Nephron progenitor cell (in vitro differentiated cells): ENCODE measurements at regions not wholly inside any gene's neighbourhood (a gene's known extent, or its start where the extent isn't known, plus 50 kb on each side); places are given as distances from the start of the nearest gene placed in this dataset.

Source experiments
- DNase-seq: peaks from one replicate; pipeline ENCODE4 v3.0.0; 2021
- H3K27ac Mint-ChIP-seq: 2 replicates; pipeline ENCODE4 v1.8.0; 2021; ENCODE audit warnings: mild to moderate bottlenecking, moderate library complexity, mixed read lengths
- H3K27me3 Mint-ChIP-seq: 2 replicates; pipeline ENCODE4 v1.8.0; 2021; ENCODE audit warnings: mild to moderate bottlenecking, low read depth, mixed read lengths; ENCODE audit not compliant: poor library complexity
- H3K36me3 Mint-ChIP-seq: 2 replicates; pipeline ENCODE4 v1.8.0; 2021; ENCODE audit warnings: low read depth, mixed read lengths
- H3K4me1 Mint-ChIP-seq: 2 replicates; pipeline ENCODE4 v1.8.0; 2021; ENCODE audit warnings: mixed read lengths
- H3K4me3 Mint-ChIP-seq: 2 replicates; pipeline ENCODE4 v1.8.0; 2021; ENCODE audit warnings: mild to moderate bottlenecking, moderate library complexity, mixed read lengths
- H3K9me3 Mint-ChIP-seq: 2 replicates; pipeline ENCODE4 v1.8.0; 2021; ENCODE audit warnings: mild to moderate bottlenecking, moderate library complexity, mixed read lengths
- TF ChIP-seq, protein P1 (sequence below): fragments of 200-600 bp; sonication (generic); IDR thresholded peaks from 2 replicates; pipeline ENCODE4 v1.5.0; 2021; ENCODE audit warnings: antibody characterized with exemption

DNA sequence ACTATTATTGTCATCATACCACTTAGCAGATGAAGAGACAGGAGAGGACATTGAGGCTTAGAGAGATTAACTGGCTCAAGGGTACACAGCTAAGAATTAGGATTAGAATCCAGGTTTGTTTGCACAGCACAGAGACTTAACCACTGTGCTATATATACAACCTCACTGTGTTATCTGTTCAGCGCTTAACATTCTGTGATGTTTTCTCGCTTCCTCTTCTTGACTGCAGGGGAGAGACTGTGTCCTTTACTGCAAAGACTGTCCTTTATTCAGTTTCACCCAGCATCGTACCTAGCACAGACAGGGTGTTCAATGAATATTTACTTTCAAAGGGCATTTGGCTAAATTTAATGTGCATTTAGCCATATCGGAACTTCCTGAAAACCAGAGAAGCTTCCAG lies 54.9 kb upstream of the PCDH8 start:
- no peaks in the 10 kb centered on the region for H3K36me3 Mint-ChIP-seq
- no peak for DNase-seq
- no peaks in the 10 kb centered on the region for H3K9me3 Mint-ChIP-seq
- TF ChIP-seq, protein P1, sequence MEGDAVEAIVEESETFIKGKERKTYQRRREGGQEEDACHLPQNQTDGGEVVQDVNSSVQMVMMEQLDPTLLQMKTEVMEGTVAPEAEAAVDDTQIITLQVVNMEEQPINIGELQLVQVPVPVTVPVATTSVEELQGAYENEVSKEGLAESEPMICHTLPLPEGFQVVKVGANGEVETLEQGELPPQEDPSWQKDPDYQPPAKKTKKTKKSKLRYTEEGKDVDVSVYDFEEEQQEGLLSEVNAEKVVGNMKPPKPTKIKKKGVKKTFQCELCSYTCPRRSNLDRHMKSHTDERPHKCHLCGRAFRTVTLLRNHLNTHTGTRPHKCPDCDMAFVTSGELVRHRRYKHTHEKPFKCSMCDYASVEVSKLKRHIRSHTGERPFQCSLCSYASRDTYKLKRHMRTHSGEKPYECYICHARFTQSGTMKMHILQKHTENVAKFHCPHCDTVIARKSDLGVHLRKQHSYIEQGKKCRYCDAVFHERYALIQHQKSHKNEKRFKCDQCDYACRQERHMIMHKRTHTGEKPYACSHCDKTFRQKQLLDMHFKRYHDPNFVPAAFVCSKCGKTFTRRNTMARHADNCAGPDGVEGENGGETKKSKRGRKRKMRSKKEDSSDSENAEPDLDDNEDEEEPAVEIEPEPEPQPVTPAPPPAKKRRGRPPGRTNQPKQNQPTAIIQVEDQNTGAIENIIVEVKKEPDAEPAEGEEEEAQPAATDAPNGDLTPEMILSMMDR: no peak
- no peak overlapping the region for H3K4me3 Mint-ChIP-seq
- no peak overlapping the region for H3K27ac Mint-ChIP-seq
- peaks cover 44% of the 10 kb centered on the region for H3K4me1 Mint-ChIP-seq
- peaks cover 20% of the 10 kb centered on the region for H3K27me3 Mint-ChIP-seq

DNA sequence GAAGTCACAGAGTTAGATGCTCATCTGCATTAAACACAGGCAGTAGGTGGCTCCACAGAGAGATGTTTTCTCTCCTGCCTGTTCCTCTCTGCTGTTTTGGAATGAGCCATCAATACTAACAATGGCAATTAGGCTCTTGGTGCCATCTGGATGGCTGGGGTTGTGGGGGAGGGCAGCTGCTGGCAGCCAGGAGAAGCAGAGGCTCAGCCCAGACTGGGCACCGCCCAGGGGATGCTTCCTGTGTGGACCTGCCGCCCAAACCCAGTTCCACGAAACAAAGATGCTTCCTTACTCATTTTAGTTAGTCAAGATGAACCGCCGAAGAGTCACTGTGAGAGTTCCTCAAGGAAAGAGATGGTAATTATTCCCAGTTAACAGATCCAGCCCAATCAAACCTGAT lies 50.8 kb upstream of the PCDH8 start:
- Mint-ChIP-seq H3K4me1 (peaks cover 25% of the 10 kb centered on the region), H3K9me3 (no peaks in the 10 kb centered on the region), H3K36me3 (no peaks in the 10 kb centered on the region), H3K27me3 (peaks cover 12% of the 10 kb centered on the region), H3K27ac (no peak overlapping the region), H3K4me3 (no peak overlapping the region)
- DNase-seq: no peak
- TF ChIP-seq, protein P1: no peak
